ENCODE measurements at regions not wholly inside any gene's neighbourhood (a gene's known extent, or its start where the extent isn't known, plus 50 kb on each side); places are given as distances from the start of the nearest gene placed in this dataset.
"Not testable (repeated sequence)": the region's sequence is repeated elsewhere in the genome, so short reads cannot be mapped to it uniquely, and the experiment has no call there.

DNA sequence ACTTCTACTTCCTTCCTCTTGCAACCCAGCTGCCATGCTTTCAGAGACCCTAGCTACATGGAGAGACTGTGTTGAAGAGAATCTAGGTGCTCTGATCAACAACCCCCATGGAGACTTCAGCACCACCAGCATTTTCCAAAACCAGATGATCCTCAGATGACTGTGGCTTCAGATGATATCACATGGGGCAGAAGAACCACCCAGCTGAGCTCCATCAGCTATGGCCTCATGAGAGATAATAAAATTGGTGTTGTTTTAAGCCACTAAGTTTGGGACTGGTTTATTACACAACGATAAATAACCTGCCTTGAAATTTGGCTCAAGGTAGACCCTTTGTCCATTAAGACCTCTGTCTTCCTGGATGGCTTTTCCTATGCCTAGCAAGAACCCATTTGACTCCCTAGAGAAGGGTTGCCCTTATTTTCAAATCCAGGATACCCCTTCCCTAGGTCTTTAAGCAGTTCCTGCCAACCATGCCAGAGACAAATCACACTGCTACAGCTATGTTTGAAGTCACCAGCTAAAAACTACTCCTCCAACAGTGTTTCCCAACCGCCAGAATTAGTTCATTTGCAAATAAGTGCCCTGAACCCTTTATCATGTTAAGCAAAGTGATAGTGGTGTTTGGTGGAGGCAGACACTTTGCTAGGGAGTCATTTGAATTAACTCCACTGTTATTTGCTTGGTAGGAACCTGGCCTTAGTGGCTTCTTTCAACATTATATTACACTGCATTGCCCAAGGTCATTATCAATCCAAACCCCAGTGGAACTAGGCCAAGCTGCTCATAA is 136.9 kb upstream of the PALS2 start:
- DNase-seq = no peak

DNA sequence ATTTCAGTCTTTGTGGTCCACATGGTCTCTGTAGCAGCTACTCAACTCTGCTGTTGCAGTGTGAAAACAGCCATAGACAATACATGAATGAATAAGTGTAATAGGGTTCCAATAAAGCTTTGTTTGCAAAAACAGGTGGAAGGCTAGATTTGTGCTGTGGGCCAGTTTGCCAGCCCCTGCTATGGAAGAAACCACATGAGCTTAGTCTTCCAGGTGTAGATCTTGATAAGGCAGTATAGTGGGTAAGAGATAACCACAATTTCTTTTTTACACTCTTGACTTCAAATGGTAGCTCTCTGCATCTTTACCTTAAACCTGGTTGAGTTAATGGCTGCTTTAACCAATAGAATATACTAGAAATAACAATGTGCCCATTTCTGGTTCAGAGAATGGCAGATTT is 135.0 kb upstream of the PALS2 start:
- DNase-seq = no peak

DNA sequence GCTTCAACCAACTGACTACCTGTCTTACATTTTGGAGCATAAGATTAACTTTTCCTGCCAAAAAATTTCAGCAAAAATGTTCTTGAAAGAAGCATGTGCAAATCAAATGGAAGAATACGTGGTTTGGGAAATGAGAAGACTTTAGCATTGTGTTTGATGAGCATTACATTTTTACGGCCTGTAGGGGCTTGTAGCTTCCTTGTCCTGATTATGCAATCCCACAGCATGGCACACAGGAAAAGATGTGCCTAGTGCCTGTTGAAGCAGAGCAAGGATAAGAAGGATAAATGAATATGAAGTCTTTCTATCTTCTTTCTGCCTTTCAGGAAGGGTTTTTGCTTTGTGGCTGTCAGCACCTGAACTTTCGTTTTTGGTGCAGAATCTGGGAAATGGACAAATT is 134.1 kb upstream of the PALS2 start:
- not testable (repeated sequence) for DNase-seq

DNA sequence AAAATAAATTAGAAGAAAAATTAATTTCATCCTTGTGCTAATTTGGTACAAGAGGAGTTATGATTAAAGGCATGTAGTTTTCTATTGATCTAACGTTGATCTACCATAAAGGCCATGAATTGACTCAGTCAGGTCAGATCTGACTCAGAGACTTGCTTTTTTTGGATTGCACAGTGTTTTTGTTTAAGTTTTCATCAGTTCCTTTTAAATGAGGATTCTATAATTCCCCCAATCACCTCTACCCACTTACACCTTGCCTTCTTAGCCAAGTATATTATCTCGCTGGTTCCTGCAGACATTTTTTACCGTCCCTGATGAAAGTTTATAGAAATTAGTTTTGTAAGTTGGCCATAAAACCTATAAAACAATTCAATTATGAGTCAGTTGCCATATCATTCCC is 132.4 kb upstream of the PALS2 start:
- DNase-seq = no peak

DNA sequence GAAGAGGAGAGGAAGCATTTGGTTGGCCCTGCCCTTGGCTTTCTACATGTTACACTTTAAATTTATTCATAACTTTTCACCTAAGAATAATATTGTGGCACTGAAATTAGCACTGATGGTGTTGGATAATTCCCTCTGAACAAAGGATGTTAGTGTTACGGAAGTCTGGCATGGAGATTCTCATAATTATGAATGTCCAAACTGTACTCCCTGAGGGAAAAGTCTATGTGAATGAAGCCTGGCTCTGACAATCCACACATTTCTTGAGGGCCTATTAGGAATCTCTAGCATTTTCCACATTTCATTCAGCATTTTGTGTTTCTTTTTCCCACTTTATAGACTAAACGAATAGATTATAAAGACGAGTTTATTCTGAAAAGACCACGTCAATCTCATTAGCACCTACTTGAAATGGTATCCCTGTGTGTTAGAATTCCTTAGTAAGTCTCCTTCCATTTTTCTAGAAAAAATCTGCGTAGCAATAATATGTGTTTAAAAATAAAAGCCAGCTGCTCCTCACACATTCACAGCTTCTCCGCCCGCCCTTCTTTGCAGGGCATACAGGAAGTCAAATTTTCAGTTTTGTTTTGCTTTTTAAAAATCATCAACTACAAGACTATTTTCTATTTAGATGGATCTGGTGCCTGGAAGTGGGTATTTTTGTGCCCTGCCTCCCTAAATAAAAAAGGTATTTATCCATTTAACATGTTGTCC is 131.8 kb upstream of the PALS2 start:
- no peak for DNase-seq

DNA sequence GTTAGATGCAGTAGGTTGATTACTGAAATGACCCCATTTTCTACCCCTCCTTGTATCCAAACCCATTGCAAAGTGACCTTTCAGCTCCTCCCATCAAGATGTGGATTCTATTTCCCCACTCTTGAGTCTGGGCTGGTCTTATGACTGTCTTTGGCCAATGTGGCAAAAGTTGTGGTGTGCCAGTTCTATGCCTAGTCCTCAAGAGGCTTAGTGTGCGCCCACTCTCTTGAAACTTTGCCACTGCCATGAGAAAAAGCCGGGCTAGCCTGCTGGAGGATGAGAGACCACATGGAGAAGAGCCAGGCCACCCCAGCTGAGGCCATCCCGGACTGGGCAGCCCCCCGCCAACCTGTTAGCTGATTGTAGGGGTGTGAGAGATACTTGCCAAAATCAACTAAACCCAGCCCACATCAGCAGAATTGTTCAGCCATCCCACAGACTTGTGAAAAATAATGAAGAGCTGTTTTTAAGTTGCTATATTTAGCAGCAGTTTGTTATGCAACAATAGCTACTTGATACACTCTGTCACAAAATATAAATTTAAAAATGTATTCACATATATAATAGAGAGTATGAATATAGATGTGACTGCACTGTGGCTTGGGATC is 131.0 kb upstream of the PALS2 start:
- DNase-seq = no peak

DNA sequence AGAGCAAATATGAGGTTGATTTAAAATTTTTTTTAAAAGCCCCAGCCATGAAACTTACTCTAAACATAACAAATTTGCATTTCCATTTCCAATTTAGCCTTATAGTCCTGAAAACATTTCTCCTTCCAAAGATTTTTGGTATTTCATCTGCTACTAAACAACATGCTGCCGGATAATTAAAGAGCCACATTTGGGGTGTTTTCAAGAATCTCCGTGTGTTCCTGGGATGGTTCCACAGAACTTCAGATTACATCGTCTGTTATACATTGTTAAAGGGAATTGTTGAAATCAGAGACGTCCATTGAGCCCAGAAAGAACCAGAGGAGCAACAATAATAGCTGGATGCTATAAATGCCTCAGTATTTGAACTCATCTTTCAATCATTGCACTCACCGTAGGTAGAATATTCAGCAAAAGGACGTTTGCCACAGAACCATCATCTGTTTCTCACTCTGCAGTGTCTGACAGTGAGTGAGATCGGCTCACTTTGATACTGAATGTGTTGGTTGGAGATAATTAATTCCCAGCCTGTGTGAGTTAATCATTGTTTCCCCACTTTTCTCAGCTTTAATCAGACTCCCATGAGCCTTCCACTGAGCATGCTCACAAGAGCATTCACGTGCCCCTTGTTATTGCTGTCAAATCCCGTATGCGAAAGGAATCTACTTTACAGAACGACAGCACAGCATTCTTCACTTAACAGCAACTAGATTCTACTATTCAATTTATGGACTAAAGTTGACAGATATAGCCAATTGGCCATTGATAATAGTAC is 128.4 kb upstream of the PALS2 start:
- DNase-seq = no peak

DNA sequence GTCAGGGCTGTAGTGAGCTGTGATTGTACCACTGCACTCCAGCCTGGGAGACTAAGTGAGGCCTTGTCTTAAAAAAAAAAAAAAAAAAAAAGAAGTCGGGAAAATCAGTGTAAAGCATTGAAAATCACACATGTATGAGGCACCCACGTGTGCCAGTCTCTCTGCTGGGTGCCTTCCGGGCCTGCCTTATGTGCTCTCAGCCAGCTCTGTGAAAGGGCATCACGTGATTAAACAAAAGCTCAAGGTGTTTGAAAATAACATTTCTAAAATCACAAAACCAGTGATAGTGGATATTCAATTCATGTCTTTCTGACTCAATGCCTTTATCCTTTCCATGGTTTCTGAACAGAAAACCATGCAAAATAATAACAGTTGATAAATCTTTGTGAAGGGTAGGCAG is 125.2 kb upstream of the PALS2 start:
- no peak for DNase-seq

DNA sequence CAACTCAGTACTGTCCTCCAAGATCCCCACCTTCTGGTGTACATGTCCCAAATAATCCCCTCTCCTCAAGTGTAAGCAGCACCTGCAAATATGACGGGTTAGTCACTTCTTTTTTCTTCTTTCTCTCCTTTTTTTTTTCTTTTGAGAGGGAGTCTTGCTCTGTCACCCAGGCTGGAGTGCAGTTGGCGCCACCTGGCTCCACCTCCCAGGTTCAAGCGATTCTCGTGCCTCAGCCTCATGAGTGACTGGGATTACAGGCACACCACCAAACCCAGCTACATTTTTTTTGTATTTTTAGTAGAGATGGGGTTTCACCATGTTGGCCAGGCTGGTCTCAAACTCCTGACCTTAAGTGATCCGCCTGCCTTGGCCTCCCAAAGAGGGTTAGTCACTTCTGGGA is 123.8 kb upstream of the PALS2 start:
- DNase-seq = not testable (repeated sequence)

DNA sequence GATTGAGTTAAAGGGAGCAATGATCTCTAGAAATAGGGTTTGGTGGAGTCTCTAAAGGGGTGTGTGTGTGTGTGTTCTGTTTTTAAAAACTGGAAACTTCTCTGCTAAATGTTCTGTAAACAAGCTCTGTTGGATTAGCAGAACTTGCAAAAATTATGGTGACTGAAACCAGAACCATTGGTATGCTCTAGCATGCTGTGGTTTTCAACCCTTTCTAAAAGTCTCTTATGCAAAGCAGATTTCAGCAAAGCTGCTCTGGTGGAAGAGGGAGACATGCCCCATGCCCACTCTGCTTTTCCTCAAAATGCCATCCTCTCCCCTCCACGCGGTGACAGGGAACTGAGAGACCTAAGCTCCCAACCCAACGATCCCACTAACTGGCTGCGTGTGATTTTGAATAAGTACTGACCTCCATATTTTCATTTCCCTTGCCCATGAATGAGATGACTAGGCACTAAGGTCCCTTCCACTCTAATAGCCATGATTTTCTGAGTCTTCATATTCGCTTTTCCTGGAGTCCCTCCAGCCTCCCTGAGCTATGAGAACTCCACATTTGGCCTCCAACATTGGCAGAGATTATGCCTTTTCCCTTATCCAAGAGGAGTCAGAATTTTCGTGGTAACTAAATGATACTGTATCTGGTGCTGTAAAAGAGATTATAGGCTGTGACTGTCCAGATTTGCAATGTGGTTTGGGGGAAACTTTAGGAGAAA is 117.3 kb upstream of the PALS2 start:
- no peak for DNase-seq

DNA sequence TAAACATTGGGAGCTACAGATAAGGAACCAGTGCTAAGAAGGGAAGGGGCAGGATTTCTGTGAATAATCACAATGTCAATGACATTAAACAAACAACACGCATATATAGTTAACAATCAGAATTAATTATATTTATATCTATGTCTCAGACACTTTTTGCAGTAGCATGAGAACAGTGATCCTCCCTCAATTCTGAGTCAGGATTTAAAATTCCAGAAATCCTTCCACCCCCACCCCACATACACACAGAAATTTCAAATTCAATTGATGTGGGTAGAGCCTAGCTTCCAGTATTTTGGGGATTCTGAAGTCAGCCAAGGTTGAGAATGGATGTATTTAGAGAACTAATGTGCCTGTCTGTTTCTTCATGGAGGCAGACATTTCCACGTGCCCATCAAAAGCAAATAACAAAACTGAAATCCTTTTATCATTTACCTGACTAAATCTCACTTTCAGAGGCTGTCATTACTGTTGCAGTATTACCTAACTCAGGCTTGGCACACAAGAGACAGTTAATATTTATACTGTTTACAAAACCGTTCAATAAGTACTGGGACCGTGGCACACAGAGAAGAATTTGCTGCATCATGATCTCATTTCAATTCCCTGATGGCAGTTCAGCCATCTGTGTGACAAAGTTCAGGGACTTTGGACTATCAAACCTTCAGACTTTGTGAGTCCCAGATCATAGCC is 116.6 kb upstream of the PALS2 start:
- no peak for DNase-seq

DNA sequence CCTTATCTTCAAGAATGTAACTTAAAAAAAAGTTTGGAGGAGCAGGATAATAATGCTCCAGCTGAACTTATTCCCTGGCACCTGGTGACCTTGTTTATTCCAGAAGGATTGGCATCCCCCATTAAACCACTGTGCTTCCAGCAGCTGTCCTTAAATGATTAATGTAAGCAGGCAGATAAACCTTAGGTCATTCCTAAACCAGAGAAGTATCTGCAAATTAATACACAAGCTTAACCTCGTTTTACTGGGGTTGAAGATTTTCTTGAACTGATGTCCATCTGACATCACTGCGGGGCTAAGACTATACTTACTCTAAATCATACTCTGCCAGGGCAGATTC is 116.1 kb upstream of the PALS2 start:
- DNase-seq = no peak

DNA sequence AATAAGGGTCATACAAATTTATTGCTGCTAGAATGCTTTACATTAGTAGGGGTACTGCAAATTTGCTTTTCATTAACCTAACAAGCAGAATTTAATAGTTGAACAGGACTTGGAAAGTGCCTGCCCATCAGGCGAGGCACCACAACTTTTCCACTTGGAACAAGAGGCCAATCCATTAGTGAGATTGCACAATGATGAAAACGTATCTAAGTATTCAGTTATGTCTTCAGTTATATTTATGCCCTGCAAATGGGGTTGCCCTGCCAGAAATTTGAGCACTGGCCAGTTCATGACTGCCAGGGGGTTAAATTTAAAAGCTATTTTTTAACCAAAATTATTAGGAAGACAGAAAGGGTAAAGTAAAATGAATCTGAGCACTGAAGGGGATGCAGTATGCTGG is 111.1 kb upstream of the PALS2 start:
- DNase-seq = no peak

DNA sequence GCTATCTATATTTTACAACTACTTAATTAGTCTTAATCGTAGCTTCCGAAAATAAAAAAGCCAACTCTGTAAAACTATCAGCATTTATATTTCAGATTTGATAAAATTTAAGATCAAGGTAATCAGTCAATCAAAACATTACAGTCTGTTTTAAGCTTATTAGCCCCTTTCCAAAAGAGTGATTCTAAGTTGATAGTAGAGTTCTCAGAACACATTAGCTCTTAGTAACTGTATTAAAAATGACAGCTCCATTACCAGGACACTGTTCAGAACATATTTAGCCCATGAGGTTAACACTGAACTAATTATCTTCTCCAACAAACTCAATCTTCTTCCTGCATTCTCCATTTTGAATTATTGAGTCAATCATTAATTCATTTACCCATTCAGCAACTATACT is 110.3 kb upstream of the PALS2 start:
- no peak for DNase-seq

DNA sequence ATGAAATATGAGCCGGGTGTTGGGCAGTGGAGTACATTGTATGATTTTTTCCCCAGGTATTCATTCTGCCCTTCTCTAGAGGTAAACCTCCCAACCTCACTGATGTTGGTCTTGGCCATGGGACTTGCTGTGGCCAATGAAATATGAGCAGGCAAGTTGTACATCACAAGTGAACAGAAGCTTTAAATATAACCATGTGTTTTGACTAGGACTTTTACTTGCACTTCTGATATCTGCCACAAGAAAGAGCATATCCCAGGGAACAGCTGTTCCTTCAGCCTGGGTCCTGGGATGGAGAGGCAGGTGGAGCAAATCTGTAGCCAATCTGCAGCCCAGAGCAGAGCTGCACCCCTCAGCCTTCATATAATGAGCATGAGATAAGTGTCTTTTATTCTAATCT is 109.8 kb upstream of the PALS2 start:
- no peak for DNase-seq

DNA sequence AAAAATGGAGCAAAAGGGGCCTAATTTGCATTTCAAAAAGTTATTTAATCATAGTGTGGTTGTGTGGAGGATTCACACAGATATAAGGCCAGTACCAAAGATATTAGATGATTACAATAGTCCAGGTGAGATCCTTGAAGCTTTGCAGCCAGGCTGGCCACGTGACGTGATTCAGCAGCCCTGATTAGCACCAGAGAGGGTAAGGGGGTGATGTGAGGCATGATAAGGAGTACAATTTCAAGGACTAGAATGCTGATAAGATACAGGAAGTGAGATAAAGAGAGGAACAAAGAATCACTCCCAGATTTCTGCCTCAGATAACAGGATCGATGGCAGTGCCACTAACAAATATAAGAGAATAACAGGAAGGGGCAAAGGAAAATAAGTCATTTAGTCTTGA is 108.4 kb upstream of the PALS2 start:
- DNase-seq = no peak

DNA sequence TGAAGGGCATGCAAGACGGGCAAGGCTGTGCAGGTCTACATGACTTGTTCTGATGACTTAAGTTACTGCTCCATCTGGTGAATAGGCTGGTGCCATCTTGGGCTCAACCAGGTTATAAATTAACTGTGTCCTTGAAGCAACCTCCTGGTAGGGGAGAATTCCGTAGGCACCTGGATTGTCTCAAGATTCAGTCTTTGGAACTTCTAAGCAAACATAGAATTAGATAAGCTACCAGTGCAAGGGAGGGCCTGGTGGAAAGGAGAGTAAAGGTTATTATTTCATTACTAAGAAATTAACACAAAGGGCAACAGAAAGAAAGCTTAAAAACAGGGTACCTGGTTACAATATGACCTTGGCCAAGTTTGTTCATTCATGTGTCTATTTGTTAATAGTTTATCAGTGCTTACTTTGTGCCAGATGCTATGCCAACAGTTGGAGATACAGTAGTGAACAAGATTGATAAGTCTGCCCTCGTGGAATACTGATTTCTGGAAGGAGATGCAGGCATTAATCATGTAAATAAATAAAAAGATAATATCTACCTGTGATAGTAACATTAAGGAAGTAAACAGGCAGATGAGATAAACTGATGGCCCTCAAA is 107.0 kb upstream of the PALS2 start:
- DNase-seq = no peak

DNA sequence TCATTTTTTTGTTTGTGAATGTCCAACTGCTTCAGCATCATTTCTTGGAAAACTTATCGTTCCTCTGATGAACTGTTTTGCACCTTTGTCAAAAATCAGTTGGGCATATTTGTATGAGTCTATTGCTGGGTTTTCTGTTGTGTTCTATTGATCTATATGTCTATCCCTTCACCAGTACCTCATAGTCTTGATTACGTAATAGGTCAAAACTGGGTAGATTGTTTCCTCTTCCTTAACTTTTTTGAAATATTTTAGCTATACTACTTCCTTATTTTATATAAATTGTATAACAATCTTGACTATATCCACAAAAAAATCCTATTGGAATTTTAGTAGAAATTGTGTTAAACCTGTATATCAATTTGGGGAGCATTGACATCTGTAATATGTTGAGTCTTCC is 104.1 kb upstream of the PALS2 start:
- DNase-seq = no peak

DNA sequence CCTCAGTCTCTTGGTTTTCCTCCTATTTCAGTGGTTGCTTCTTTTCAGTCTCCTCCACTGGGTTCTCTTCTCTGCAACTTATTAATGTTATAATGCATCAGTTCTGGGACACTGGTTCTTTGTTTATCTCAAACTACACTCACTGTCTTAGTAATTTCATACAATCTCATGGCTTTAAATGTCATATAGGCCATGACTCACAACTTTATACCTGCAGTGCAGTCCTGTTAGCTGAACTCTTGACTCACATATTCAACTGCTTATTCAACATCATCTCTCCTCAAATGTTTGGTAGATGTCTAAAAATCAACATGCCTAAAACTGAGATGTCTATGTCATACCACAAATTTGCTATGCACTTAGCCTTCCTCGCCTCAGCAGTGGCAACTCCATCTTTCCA is 101.2 kb upstream of the PALS2 start:
- no peak for DNase-seq

DNA sequence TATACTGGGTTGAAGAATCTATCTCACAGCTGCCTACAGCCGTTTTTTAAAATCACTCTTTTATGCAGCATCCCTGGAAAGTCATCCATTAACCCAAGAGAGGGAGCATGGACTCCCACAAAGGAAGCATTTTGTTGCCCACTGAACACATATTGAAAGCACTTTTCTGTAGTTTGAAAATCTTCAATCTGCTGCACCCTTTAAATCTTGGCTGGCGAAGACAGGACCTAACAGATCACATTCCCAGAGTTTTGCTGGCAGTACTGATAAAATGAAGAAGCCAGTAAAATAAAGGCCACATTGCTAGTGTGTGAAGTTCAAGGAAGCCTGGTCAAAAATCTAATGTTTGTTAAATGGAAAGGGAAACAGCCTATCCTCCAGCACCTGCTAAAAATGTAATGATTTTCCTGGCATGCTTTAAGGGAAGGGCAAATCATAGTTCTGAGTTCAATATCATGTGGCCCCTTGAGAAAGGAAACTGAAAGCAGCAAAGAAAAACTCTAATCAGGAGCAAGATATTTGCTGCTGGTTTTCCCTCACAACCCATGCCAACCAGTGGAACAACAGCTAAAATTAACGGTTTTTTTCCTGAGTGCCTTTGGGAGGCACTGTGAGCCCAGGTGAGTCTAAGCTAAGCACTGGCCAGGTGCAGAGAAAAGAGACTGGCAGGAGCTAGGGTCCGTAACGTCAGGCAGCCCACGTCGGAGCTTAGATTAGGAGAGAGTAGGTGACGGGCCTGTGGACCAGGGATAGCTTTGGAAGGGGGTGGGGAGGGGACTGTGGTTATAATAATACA is 97.9 kb upstream of the PALS2 start:
- no peak for DNase-seq

DNA sequence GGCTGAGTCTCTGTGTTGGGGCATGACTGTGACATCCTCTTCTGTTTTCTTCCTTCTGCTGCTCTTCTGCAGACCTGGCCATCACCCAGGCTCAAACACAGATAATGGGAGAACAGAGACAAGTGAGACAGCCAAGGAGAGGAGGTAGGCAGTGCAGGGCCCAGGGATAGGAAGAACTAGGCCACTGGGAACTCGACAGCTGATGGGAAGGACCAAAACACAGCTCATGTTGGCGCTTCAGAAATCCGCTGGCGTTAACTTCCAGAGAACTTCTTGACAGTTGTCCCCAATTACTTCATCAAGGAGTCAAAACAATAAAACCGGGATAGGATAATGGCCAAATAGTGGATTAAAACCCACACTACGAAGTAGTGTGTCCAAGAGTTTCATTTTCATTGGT is 97.0 kb upstream of the PALS2 start:
- DNase-seq = no peak
